ENCODE measurements at regions not wholly inside any gene's neighbourhood (a gene's known extent, or its start where the extent isn't known, plus 50 kb on each side); places are given as distances from the start of the nearest gene placed in this dataset.
A peak's percentile ranks its signal among the peaks of the same experiment; 100 is the strongest.

GRCh38 chr2:187098154-187098553 lies 249.2 kb upstream of the ZSWIM2 start:
- no peak for TF ChIP-seq CTCF (IDR thresholded peaks at IDR 0.05)

GRCh38 chr2:187093771-187094412 lies 244.9 kb upstream of the ZSWIM2 start:
- TF ChIP-seq CTCF (IDR thresholded peaks at IDR 0.05), result no peak
- H3K27me3 ChIP-seq, result no peaks in the 10 kb centered on the region
- H3K4me3 ChIP-seq, result no peak overlapping the region
- whole genome bisulfite sequencing, 2 donors, result 89 to 95% methylated on average over 1 of the region's 1 CpG
- no peak overlapping the region for H3K27ac ChIP-seq
- H3K4me1 ChIP-seq, result no peaks in the 10 kb centered on the region
- DNase-seq, result no peak
- H3K9me3 ChIP-seq, result no peaks in the 10 kb centered on the region
- ATAC-seq, result no peak
- no peaks in the 10 kb centered on the region for H3K36me3 ChIP-seq
- intact Hi-C loops (cut with DNase I), result no loop called here

More at GRCh38 chr2:187098154-187098553, 249.2 kb upstream of the ZSWIM2 start:
- intact Hi-C loops (cut with DNase I), result no loop called here
- no peak overlapping the region for H3K4me3 ChIP-seq
- no peaks in the 10 kb centered on the region for H3K36me3 ChIP-seq
- peaks cover 0 to 9% (median 0%) of the 10 kb centered on the region in 11 donors for H3K9me3 ChIP-seq
- H3K4me1 ChIP-seq, result no peaks in the 10 kb centered on the region
- WGBS, 2 donors, result 62 to 70% methylated on average over 1 of the region's 1 CpG
- no peaks in the 10 kb centered on the region for H3K27me3 ChIP-seq
- ATAC-seq (peak in 1 of 8 donors; percentile 38), DNase-seq (no peak)
- no peak overlapping the region for H3K27ac ChIP-seq

- WGBS, 2 donors, result 93 to 94% methylated on average over 1 of the region's 1 CpG
- ATAC-seq (no peak), DNase-seq (no peak)
- intact Hi-C loops (cut with DNase I), result no loop called here
- TF ChIP-seq CTCF (IDR thresholded peaks at IDR 0.05), result no peak
- Histone ChIP-seq H3K4me3 (no peak overlapping the region), H3K4me1 (no peaks in the 10 kb centered on the region), H3K27me3 (no peaks in the 10 kb centered on the region), H3K27ac (no peak overlapping the region), H3K9me3 (no peaks in the 10 kb centered on the region), H3K36me3 (no peaks in the 10 kb centered on the region)
Measured at GRCh38 chr2:187091664-187092063, 242.7 kb upstream of the ZSWIM2 start.

GRCh38 chr2:187084524-187084923 lies 235.6 kb upstream of the ZSWIM2 start:
- DNase-seq (no peak), ATAC-seq (no peak)
- H3K4me1 ChIP-seq, result no peaks in the 10 kb centered on the region
- H3K9me3 ChIP-seq, result no peaks in the 10 kb centered on the region
- TF ChIP-seq CTCF (IDR thresholded peaks at IDR 0.05), result no peak
- no peaks in the 10 kb centered on the region for H3K27me3 ChIP-seq
- H3K4me3 ChIP-seq, result no peak overlapping the region
- H3K27ac ChIP-seq, result no peak overlapping the region
- intact Hi-C loops (cut with DNase I), result no loop called here
- no peaks in the 10 kb centered on the region for H3K36me3 ChIP-seq
